ENCODE measurements at regions not wholly inside any gene's neighbourhood (a gene's known extent, or its start where the extent isn't known, plus 50 kb on each side); places are given as distances from the start of the nearest gene placed in this dataset.

DNA sequence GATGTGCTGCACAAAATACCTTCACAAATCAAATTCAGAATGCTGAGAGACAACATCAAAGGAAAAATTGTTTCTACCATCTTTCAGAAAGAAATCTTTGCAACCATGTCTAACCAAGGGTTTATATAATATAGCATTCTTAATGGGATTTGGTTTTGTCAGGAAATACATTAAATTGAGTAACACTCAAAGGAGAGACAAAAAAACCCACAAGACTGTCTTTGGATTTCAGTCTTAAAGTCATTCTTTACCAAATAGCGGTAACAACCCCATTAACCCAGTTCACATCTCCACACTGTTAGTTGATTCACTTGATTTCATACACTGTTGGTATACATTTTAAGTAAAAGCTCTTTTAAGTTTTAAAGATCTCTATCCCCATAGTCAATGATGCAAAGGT is 145.7 kb upstream of the EDNRA start:
- TF ChIP-seq, protein P1, sequence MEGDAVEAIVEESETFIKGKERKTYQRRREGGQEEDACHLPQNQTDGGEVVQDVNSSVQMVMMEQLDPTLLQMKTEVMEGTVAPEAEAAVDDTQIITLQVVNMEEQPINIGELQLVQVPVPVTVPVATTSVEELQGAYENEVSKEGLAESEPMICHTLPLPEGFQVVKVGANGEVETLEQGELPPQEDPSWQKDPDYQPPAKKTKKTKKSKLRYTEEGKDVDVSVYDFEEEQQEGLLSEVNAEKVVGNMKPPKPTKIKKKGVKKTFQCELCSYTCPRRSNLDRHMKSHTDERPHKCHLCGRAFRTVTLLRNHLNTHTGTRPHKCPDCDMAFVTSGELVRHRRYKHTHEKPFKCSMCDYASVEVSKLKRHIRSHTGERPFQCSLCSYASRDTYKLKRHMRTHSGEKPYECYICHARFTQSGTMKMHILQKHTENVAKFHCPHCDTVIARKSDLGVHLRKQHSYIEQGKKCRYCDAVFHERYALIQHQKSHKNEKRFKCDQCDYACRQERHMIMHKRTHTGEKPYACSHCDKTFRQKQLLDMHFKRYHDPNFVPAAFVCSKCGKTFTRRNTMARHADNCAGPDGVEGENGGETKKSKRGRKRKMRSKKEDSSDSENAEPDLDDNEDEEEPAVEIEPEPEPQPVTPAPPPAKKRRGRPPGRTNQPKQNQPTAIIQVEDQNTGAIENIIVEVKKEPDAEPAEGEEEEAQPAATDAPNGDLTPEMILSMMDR (IDR thresholded peaks at IDR 0.05; ENCODE audit: low read depth, low read length), result no peak
- no peak for TF ChIP-seq EZH2phosphoT487 (IDR thresholded peaks at IDR 0.05; ENCODE audit: low read depth)
